ENCODE measurements at regions not wholly inside any gene's neighbourhood (a gene's known extent, or its start where the extent isn't known, plus 50 kb on each side); places are given as distances from the start of the nearest gene placed in this dataset.

DNA sequence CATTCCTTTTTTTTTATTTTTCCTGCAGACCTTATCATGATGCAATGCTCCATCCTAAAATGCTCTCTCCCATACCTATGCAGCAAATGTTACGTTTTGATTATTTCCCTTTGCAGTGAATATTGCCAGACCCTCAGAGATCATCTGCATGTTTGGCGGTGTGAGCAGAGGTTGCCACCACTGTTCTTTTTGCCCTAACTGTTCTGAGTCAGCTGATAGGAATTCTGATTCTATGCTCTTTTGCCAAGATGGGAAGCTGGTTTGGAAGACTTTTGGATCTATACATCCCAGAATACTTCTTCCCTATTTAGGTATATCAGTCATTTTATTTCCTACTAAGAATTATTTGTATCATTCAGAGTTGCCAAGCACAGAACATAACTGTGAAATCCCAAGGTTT lies 130.5 kb downstream of the KLF6 start:
- TF ChIP-seq, protein P1, sequence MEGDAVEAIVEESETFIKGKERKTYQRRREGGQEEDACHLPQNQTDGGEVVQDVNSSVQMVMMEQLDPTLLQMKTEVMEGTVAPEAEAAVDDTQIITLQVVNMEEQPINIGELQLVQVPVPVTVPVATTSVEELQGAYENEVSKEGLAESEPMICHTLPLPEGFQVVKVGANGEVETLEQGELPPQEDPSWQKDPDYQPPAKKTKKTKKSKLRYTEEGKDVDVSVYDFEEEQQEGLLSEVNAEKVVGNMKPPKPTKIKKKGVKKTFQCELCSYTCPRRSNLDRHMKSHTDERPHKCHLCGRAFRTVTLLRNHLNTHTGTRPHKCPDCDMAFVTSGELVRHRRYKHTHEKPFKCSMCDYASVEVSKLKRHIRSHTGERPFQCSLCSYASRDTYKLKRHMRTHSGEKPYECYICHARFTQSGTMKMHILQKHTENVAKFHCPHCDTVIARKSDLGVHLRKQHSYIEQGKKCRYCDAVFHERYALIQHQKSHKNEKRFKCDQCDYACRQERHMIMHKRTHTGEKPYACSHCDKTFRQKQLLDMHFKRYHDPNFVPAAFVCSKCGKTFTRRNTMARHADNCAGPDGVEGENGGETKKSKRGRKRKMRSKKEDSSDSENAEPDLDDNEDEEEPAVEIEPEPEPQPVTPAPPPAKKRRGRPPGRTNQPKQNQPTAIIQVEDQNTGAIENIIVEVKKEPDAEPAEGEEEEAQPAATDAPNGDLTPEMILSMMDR (IDR thresholded peaks at IDR 0.05; ENCODE audit: low read depth, low read length, poor library complexity, severe bottlenecking), result no peak
- TF ChIP-seq EZH2phosphoT487 (IDR thresholded peaks at IDR 0.05; ENCODE audit: borderline replicate concordance, low read length), result no peak
